ENCODE measurements at regions not wholly inside any gene's neighbourhood (a gene's known extent, or its start where the extent isn't known, plus 50 kb on each side); places are given as distances from the start of the nearest gene placed in this dataset.

- 4% methylated on average over 3 of the region's 3 CpGs for WGBS (ENCODE audit: low lambda C conversion rate)
- no peak overlapping the region for H3K4me2 ChIP-seq (ENCODE audit: low read depth, low read length)
- TF ChIP-seq ZNF567 (CRISPR knock-in tag; IDR thresholded peaks at IDR 0.05; ENCODE audit: borderline replicate concordance) (no peak), HHEX (CRISPR knock-in tag; IDR thresholded peaks at IDR 0.05) (no peak), IKZF5 (CRISPR knock-in tag; IDR thresholded peaks at IDR 0.05) (no peak), ZNF780A (CRISPR knock-in tag; IDR thresholded peaks at IDR 0.05) (no peak), NFATC3 (CRISPR knock-in tag; IDR thresholded peaks at IDR 0.05) (no peak), JDP2 (CRISPR knock-in tag; IDR thresholded peaks at IDR 0.05; ENCODE audit: borderline replicate concordance) (no peak), JARID2 (CRISPR knock-in tag; IDR thresholded peaks at IDR 0.05; ENCODE audit: insufficient replicate concordance) (no peak), ETV6 (CRISPR knock-in tag; conservative IDR thresholded peaks at IDR 0.05) (no peak), BHLHE40 (IDR thresholded peaks at IDR 0.05; ENCODE audit: low read length) (no peak), CREB1 (IDR thresholded peaks at IDR 0.05) (no peak), CREB1 (CRISPR knock-in tag; IDR thresholded peaks at IDR 0.05) (no peak), PRDM10 (CRISPR knock-in tag; IDR thresholded peaks at IDR 0.05; ENCODE audit: low read depth) (no peak)
- H3K27me3 ChIP-seq (ENCODE audit: control insufficient read depth in 1 of 2, insufficient read depth in 2 of 2, low read length in 2 of 2): peaks cover 0 to 13% of the 10 kb centered on the region in 2 experiments; a peak in 1 of 5 replicates
- no peaks in the 10 kb centered on the region for H3K79me2 ChIP-seq (ENCODE audit: insufficient read depth, low read length)
- intact Hi-C loops (cut with micrococcal nuclease; ENCODE audit: unreplicated experiment) (no loop called here), in situ Hi-C loops (cut with HindIII; ENCODE audit: extremely low pct_ligation_motif_present, low pct_unique_long_range_greater_than_20kb) (no loop called here)
- H3K27ac ChIP-seq (ENCODE audit: extremely low read length, insufficient read depth, low read length): no peak overlapping the region
- FAIRE-seq (no peak), ATAC-seq (no peak), DNase-seq (ENCODE audit: low spot score) (no peak)
- BruUV-seq (replicated peaks): no TSS peak
- CTCF ChIA-PET (ENCODE audit: low intra/inter-chr PET ratio, low total read pairs): no interaction called here
- no peak overlapping the region for H3K9ac ChIP-seq (ENCODE audit: insufficient read depth, low read depth, low read length)
- no peaks in the 10 kb centered on the region for H3K4me1 ChIP-seq (ENCODE audit: insufficient read depth, low read length)
- POLR2A ChIA-PET: no interaction called here
- H4K20me1 ChIP-seq (ENCODE audit: insufficient read depth, low read length): no peaks in the 10 kb centered on the region
- H3K36me3 ChIP-seq (replicated peaks in 1 of 2; ENCODE audit: control insufficient read depth in 1 of 2, insufficient read depth in 2 of 2, low read length in 2 of 2): no peaks in the 10 kb centered on the region
- H3K4me3 ChIP-seq (replicated peaks in 1 of 3; ENCODE audit: insufficient read depth in 1 of 3, low read depth in 2 of 3, low read length in 3 of 3): no peak overlapping the region
- H2AFZ ChIP-seq (ENCODE audit: low read length): no peak overlapping the region
- H3K9me3 ChIP-seq (ENCODE audit: low read length): peaks cover 10% of the 10 kb centered on the region
Observed at GRCh38 chr2:236844711-236845110, 241.0 kb upstream of the COPS8 start.

Data from HepG2 (cell line).